IPS DF 19.7 (cell line): ENCODE measurements at regions not wholly inside any gene's neighbourhood (a gene's known extent, or its start where the extent isn't known, plus 50 kb on each side); places are given as distances from the start of the nearest gene placed in this dataset.
A peak's percentile ranks its signal among the peaks of the same experiment; 100 is the strongest.

ENCODE experiments used
- DNase-seq: peaks from one replicate; pipeline ENCODE4 v3.0.0-alpha.2; 2013; ENCODE audit warnings: low read depth, low spot score

- DNase-seq = no peak
Measured at GRCh38 chr5:174335682-174336364, 290.3 kb downstream of the NSG2 start.

DNA sequence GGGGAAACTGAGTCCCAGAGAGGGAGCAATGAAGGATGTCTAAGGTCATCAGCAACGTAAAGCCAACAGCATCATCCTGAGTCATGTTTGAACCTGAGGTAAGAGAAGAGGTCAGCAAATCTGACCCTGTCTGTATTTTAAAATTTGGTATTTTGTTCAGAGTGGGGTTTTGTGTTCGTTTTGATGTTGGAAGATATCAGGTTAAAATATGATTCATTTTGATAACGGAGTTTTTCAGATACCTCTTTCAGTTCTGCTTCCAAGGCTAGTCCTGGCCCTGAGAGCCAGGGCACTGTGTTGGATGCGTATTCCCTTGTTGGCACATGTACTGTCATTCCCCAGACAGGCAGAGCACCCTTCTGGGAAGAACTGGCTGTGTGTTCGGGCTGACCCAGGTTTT, 291.0 kb downstream of the NSG2 start:
- DNase-seq = no peak

GRCh38 chr5:174337276-174338184, 292.0 kb downstream of the NSG2 start:
- DNase-seq = no peak

GRCh38 chr5:174338185-174339010, 292.9 kb downstream of the NSG2 start:
- no peak for DNase-seq

DNA sequence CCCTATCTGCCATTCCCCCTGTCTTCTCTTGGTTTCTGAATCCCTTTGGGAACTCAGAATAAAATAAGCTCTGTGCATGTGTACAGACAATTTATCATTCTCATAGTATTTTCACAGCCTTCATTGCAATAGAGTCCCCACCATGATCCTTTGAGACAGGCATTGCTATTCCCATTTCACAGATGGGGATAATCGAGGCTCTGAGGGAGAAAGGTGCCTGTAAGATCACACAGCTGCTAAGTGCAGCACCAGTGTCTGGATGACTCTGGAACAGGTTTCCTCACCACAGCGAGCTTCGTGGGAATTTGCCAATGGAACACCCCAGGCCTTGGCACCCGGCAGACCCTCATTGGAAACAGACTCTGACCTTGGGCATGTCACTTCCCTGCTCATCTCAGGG, 293.6 kb downstream of the NSG2 start:
- no peak for DNase-seq

DNA sequence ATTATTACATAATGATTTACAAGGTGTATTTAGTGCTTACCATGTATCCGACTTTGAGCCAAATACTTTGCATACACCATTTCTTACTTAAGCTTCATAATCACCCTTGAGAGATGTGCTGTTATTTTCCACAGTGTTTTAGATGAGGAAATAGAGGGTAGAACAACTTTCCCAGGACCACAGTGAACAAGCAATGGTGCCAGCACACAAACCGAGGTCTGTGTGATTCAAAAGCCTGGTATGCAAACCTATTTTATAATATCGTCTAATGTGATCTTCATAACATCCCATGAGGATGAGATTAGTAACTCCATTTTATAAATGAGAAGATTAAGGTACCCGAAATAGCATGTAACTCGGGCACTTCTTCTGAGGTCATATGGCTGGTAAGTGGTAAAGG, 294.7 kb downstream of the NSG2 start:
- DNase-seq = no peak

- no peak for DNase-seq
Measured at GRCh38 chr5:174342696-174343095, 297.2 kb downstream of the NSG2 start.

- no peak for DNase-seq
Measured at GRCh38 chr5:174343826-174344225, 298.3 kb downstream of the NSG2 start.

- peak; percentile 20 for DNase-seq
Measured at GRCh38 chr5:174344335-174344734, 298.8 kb downstream of the NSG2 start.

- DNase-seq = no peak
Measured at GRCh38 chr5:174347183-174347582, 301.7 kb downstream of the NSG2 start.

DNA sequence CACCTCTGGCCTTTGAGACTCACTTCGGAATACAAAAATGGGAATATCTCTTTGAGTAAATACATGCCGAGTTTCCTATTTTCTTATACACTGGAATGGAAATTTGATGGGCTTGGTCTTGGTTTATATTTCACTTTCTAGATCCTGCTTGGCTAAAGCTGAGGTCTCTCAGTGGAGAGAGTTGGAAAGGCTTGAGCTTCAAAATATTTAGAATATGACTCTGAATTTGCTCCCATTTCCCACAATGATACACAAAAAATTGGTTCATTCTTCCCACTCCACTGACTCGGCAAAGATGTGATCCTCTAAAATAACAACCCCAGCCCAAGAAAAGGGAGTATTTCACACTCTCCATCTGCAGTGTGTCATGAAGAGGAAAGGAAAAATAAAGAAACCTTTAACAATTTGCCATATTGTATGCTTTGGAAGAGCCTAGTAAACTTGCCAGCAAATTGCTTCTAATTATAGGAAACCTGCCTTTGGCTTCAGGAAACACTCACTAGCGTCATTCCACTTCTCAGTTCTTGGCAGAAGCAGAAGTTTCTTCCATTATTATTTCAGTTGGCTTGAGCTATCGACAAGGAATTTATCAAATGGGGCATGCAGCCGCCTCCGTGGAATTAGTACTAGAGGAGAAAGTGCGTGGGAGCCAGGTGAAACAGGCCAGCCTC, 302.9 kb downstream of the NSG2 start:
- no peak for DNase-seq

- no peak for DNase-seq
Measured at GRCh38 chr5:174352681-174353080, 307.2 kb downstream of the NSG2 start.

DNA sequence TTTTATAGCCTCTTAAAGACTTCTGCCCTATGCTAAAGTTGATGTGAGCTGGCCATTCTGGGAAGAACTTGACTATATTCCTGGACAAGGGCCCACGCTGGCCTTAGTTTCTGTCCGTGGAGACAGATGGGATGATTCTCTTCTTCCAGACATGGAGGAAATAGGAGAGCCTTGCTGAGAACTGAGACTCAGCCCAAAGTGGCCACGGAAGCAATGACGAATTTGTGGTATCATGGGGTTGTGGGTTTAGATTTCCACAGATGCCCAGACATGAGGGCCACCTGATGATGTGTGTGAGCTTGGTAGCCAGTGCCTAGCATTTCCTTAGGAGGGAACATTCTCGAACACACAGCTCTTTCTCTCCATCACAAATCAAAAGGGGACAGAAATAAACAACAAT, 309.1 kb downstream of the NSG2 start:
- no peak for DNase-seq

DNA sequence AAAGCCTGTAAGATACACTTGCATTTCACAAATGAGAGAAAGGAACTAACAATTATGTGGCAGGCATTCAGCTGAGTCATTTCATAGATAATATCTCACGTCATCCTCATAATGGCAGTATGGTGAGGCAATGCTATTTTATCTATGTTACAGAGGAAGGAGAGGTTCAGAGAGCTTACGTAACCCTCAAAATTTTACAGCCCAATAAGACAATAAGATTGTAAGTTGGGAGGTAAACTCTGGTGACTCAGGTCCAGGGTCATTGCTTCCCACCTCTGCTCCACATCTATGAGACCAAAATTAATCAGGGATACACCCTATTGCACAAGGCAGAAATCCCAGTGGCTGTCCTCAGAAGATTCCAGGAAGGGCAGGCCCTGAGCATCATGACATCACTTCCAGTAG, 309.7 kb downstream of the NSG2 start:
- no peak for DNase-seq

GRCh38 chr5:174355995-174356394, 310.5 kb downstream of the NSG2 start:
- DNase-seq = no peak

DNA sequence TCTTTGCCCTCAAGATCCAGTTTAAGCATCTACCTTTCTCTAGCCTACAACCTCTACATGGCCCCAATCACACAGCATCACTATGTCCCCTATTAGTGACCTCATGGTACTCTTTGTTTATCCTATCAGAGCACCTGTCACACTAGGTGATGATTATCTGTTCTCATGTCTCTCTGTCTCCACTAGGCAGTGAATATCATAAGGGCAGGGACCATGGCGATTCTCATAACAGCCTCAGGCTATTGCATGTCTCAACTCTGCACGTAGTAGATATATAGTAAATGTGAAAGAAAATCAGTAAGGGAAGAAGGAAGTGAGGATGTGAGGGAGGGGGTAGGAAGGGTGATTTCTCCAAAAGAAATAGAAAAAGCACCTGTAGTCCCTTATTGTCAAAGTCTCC, 311.0 kb downstream of the NSG2 start:
- DNase-seq = no peak

DNA sequence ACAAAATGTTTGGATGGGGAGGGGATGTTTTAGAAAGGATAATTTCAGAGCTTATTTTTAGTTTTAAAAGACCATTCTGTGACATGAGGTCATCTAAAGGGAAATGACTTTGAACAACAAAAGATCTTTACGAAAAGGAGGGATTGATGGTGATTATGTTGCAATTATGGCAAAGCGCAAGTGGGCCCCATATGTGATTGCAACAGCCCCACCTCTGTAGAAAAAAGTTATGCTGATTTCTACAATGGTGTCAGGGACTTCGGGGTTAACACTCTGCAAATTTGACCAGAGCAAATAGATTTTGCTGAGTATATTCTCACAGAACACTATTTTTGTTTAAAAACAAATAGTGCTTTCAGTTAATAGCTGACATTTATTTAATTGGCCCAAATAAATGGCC, 312.8 kb downstream of the NSG2 start:
- DNase-seq = no peak

GRCh38 chr5:174359071-174359470, 313.6 kb downstream of the NSG2 start:
- DNase-seq = no peak

DNA sequence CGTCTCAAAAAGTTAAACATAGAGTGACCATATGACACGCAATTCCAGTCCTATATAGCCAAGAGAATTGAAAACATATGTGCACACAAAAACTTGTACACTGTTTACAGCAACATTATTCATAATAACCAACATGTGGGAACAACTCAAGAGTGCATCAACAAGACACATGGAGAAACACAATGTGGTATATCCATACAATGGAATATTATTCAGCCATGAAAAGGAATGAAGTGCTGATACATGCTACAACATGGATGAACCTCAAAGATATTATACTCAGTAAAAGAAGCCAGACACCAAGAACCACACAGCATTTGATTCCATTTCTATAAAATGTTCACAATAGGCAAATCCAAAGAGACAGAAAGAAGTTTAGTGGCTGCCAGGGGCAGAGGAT, 317.0 kb downstream of the NSG2 start:
- DNase-seq = no peak

DNA sequence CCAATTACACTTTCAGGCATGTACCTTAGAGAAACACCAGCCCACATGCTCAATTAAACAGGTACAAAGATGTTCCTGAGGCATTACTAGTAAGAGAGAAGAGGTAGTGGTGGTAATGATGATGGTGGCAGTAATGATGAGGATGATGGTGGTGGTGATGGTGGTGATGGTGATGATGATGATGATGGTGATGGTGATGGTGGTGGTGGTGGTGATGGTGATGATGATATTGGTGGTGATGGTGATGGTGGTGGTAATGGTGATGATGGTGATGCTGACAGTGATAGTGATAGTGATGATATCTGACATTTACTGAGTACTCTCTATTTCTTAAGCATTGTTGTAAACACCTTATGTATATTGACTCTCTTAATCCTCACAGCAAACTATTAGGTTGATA, 318.4 kb downstream of the NSG2 start:
- no peak for DNase-seq

DNA sequence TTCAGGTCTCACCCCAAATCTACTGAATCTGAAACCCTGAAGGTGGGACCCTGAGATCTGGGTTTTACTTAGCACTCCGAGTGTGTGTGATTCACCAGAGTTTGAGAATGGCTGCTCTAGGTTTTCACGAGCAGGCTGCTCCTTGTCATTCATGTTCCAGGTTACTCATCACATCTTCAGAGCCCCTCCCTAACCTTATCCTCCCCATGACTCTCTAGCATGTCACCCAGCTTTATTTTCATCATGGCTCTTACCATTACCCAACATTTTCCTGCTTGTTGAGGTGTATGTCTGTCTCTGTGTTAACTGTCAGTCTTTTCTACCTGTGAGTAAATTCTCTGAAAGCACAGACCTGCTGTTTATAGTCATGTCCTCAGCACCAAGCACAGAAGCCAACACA, 319.2 kb downstream of the NSG2 start:
- DNase-seq = no peak
